ENCODE measurements at regions not wholly inside any gene's neighbourhood (a gene's known extent, or its start where the extent isn't known, plus 50 kb on each side); places are given as distances from the start of the nearest gene placed in this dataset.
"Not testable (repeated sequence)": the region's sequence is repeated elsewhere in the genome, so short reads cannot be mapped to it uniquely, and the experiment has no call there.

GRCh38 chr4:117821834-117822233 lies 212.5 kb upstream of the NDST3 start:
- no peak for DNase-seq

- DNase-seq: no peak
Observed at GRCh38 chr4:117823388-117823787, 210.9 kb upstream of the NDST3 start.

- DNase-seq: no peak
Observed at GRCh38 chr4:117825600-117825999, 208.7 kb upstream of the NDST3 start.

GRCh38 chr4:117831060-117831683 lies 203.1 kb upstream of the NDST3 start:
- DNase-seq: no peak

- no peak for DNase-seq
Observed at GRCh38 chr4:117835566-117835965, 198.7 kb upstream of the NDST3 start.

- DNase-seq: no peak
Observed at GRCh38 chr4:117844594-117844993, 189.7 kb upstream of the NDST3 start.

GRCh38 chr4:117845270-117845669 lies 189.0 kb upstream of the NDST3 start:
- DNase-seq: no peak

- no peak for DNase-seq
Observed at GRCh38 chr4:117847849-117848248, 186.4 kb upstream of the NDST3 start.

- DNase-seq: no peak
Observed at GRCh38 chr4:117868201-117868600, 166.1 kb upstream of the NDST3 start.

- no peak for DNase-seq
Observed at GRCh38 chr4:117873779-117874178, 160.5 kb upstream of the NDST3 start.

GRCh38 chr4:117874216-117874615 lies 160.1 kb upstream of the NDST3 start:
- no peak for DNase-seq

GRCh38 chr4:117889978-117890377 lies 144.3 kb upstream of the NDST3 start:
- DNase-seq: no peak

GRCh38 chr4:117893207-117893606 lies 141.1 kb upstream of the NDST3 start:
- no peak for DNase-seq

GRCh38 chr4:117898496-117898895 lies 135.8 kb upstream of the NDST3 start:
- no peak for DNase-seq

- no peak for DNase-seq
Observed at GRCh38 chr4:117900832-117901231, 133.5 kb upstream of the NDST3 start.

GRCh38 chr4:117907646-117908045 lies 126.6 kb upstream of the NDST3 start:
- DNase-seq: no peak

GRCh38 chr4:117908306-117909207 lies 125.7 kb upstream of the NDST3 start:
- no peak for DNase-seq

- no peak for DNase-seq
Observed at GRCh38 chr4:117916728-117917127, 117.6 kb upstream of the NDST3 start.

- not testable (repeated sequence) for DNase-seq
Observed at GRCh38 chr4:117922311-117922710, 112.0 kb upstream of the NDST3 start.

GRCh38 chr4:117927823-117928222 lies 106.5 kb upstream of the NDST3 start:
- not testable (repeated sequence) for DNase-seq

GRCh38 chr4:117941611-117942010 lies 92.7 kb upstream of the NDST3 start:
- DNase-seq: no peak

GRCh38 chr4:117949621-117950020 lies 84.7 kb upstream of the NDST3 start:
- no peak for DNase-seq

GRCh38 chr4:117957571-117957970 lies 76.7 kb upstream of the NDST3 start:
- no peak for DNase-seq

- no peak for DNase-seq
Observed at GRCh38 chr4:117965622-117966021, 68.7 kb upstream of the NDST3 start.
